ENCODE measurements at regions not wholly inside any gene's neighbourhood (a gene's known extent, or its start where the extent isn't known, plus 50 kb on each side); places are given as distances from the start of the nearest gene placed in this dataset.

DNA sequence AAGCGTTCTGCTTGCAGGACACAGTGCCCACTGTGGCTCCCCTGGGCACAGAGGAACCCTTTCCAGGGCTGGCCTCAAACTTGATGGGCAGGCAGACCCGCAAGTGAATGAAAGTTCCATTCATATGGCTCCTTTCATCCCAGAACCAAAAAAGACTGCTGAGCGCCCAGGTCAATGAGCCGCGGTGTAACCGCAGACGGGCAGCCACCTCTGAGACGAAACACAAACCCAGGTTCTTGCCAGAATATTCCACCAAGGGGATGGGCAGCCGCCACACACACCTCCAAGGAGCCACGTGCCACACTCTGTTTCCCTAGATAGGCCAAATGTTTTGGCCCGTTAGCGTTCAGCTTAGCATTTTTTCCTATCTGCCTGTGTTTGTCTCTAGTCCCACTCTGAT, 82.8 kb upstream of the IGF1R start:
- TF ChIP-seq, protein P1, sequence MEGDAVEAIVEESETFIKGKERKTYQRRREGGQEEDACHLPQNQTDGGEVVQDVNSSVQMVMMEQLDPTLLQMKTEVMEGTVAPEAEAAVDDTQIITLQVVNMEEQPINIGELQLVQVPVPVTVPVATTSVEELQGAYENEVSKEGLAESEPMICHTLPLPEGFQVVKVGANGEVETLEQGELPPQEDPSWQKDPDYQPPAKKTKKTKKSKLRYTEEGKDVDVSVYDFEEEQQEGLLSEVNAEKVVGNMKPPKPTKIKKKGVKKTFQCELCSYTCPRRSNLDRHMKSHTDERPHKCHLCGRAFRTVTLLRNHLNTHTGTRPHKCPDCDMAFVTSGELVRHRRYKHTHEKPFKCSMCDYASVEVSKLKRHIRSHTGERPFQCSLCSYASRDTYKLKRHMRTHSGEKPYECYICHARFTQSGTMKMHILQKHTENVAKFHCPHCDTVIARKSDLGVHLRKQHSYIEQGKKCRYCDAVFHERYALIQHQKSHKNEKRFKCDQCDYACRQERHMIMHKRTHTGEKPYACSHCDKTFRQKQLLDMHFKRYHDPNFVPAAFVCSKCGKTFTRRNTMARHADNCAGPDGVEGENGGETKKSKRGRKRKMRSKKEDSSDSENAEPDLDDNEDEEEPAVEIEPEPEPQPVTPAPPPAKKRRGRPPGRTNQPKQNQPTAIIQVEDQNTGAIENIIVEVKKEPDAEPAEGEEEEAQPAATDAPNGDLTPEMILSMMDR (IDR thresholded peaks at IDR 0.05): no peak

DNA sequence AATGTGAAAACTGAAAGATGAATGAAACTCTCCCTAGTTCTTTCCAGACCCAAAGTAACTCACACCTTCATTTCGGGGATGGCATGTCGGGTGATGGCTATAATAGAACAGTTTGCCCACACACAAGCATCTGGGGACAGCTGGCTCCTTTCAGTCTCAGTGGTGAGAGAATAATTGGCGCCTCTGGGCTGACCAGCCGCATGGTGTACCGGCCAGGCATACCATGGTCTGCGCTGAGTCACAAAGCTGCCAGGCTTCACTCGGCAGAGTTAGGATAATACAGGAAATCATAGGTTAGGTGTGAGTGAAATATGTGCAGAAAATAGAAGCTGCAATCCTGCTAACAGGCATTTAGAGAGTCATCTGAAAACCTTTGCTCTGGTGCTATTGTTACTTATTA, 80.4 kb upstream of the IGF1R start:
- TF ChIP-seq, protein P1 (IDR thresholded peaks at IDR 0.05): no peak

DNA sequence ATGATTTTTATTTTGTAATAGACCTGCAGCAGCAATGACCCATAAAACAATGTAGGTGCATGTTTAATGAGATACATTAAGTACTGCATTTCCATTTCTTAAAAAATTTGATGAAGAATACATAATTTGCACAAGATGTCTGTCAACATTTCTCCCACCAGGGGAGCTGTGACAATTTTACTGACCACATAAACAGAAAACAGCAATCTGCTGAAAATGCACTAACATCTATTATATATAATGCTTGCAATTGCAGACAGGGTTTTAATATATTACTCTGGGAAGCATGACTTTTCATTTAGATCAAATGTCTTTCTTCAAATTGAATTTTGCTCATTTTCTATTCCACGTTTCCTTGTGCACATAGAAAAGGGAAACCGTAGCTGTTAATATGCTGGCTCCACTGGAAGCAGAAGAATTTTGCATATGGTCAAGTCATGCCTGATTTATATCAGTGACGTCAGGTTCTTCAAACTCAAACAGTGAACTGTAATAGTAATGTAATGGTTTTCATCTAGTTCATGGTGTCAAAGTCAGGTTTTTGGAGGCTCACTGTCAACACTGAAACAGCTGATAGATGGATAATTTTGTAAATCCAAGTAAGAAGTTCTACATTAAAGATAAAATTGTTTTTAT, 79.8 kb upstream of the IGF1R start:
- TF ChIP-seq, protein P1 (IDR thresholded peaks at IDR 0.05): 0 out of 2 replicates have a peak, but pooled peaks have one; percentile 22

DNA sequence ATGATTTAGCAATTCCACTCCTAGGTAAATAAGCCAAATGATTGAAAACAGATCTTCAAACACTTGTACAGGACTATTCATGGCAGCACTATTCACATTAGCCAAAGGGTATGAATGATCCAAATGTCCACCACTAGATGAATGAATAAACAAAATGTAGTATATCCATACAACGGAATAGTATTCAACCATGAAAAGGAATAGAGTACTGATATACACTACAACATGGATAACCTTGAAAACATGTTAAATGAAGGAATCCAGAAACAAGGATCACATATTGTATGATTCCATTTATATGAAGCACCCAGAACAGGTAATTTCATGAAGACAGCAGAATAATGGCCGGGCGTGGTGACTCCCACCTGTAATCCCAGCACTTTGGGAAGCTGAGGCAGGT, 78.2 kb upstream of the IGF1R start:
- TF ChIP-seq, protein P1 (IDR thresholded peaks at IDR 0.05): no peak

DNA sequence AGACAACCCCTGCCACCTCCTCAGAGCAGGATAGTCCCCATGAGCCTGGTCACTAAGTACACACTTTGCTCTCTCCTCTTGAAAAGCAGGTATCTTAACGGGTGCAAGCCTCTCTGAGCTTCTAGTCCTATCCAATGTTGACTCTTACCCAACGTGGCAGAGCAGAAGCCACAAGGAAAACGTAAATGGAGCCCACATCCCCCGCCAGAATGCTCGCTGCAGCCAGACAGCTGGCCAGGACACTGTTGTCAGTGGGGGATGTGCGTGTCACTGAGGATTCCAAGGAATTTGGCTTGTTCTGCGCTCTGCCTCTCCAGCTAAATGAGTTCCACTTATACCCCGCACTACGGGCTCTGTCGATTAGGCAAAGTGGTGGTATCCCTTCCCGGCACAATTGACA, 67.8 kb upstream of the IGF1R start:
- TF ChIP-seq, protein P1 (IDR thresholded peaks at IDR 0.05): no peak

DNA sequence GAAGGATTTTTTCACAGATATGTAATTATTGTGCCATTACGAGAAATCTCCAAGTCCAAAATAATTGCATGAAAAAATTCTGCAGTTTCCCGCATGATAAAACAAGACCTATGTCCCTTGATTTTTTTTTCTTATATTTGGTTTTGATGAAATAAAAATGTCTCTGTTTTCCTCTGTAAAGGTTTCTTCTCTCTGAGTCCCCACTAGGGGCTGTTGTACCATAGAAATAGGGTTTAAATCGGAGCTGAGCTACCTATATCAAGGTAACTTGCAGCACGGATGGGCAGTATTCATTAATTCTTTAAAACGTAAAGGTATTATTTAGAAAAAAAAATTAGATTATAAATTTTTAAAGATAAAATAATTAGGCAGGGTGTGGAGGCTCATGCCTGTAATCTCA, 66.6 kb upstream of the IGF1R start:
- TF ChIP-seq, protein P1 (IDR thresholded peaks at IDR 0.05): peak; percentile 25; the same call in 1 of the 2 replicates

DNA sequence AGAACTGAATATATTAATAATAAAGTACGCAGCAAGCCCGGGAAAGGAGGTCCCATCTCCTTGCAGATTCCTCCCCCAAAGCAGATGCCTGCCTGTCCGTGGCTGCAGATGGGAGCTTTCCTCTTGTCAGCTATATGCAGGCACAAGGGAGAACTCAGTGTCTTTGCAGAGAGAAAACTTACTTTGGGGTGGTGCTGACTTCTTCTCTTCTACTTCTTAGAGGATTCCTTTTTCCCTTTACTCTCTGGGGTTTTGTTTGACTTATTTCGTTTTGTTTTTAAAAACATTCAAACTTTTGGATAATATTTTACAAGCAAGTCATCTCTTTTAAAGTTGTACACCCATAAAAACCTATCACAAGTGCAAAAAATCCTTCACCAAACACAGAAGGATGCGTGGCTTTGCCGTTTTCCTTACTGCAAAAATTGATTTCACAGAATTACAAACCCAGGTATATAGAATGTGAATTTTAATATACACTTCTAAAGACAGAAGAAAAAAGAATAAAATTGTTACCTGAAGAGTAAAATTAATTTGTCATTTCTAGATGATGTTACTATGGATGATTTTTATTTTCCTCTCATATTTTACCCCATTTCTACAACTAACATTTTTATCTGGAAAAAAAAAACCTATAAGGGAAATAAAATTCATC, 65.3 kb upstream of the IGF1R start:
- TF ChIP-seq, protein P1 (IDR thresholded peaks at IDR 0.05): no peak
